DND-41 (cell line): ENCODE measurements at regions not wholly inside any gene's neighbourhood (a gene's known extent, or its start where the extent isn't known, plus 50 kb on each side); places are given as distances from the start of the nearest gene placed in this dataset.

ENCODE experiments used
- ATAC-seq: fragments of 200-7000 bp; cut with Tn5 transposase; 3 replicates; pipeline ENCODE4 v1.9.1; 2021; ENCODE audit warnings: low read depth; ENCODE audit not compliant: insufficient read depth
- DNase-seq: peaks from one replicate; pipeline ENCODE4 v3.0.0-alpha.2; 2020
- H2AFZ ChIP-seq: 2 replicates; pipeline ENCODE4 v1.6.0; 2012; ENCODE audit warnings: low read depth, low read length
- H3K27ac ChIP-seq: 2 replicates; pipeline ENCODE4 v1.5.1; 2012; ENCODE audit warnings: low read length, inconsistent platforms
- H3K27me3 ChIP-seq: fragments of 200-600 bp; sonication (generic); 2 replicates; pipeline ENCODE4 v1.6.0; 2012; ENCODE audit warnings: low read length, mild to moderate bottlenecking, inconsistent platforms; ENCODE audit not compliant: insufficient read depth, poor library complexity
- H3K36me3 ChIP-seq: 2 replicates; pipeline ENCODE4 v1.5.1; 2012; ENCODE audit warnings: low read length, inconsistent platforms; ENCODE audit not compliant: insufficient read depth
- H3K4me1 ChIP-seq: 2 replicates; pipeline ENCODE4 v1.5.1; 2012; ENCODE audit warnings: mild to moderate bottlenecking, low read length; ENCODE audit not compliant: insufficient read depth
- H3K4me2 ChIP-seq: 2 replicates; pipeline ENCODE4 v1.6.0; 2012; ENCODE audit warnings: mild to moderate bottlenecking, moderate library complexity, low read length, inconsistent platforms; ENCODE audit not compliant: insufficient read depth
- H3K4me3 ChIP-seq, 2 experiments: fragments of 200-600 bp in 1 of 2; shearing (Covaris generic) in 1 of 2; 2 replicates each; pipeline ENCODE4 v1.5.1; 2012 to 2016; ENCODE audit warnings: inconsistent platforms in 2 of 2, low read length in 2 of 2, mild to moderate bottlenecking in 2 of 2, low read depth in 1 of 2, moderate library complexity in 1 of 2
- H3K79me2 ChIP-seq: 2 replicates; pipeline ENCODE4 v1.6.0; 2012; ENCODE audit warnings: low read length, inconsistent platforms; ENCODE audit not compliant: insufficient read depth
- H3K9ac ChIP-seq: 2 replicates; pipeline ENCODE4 v1.6.0; 2012; ENCODE audit warnings: low read depth, mild to moderate bottlenecking, inconsistent platforms, low read length, moderate library complexity
- H3K9me3 ChIP-seq: 2 replicates; pipeline ENCODE4 v1.5.1; 2012; ENCODE audit warnings: low read length, moderate library complexity, mild to moderate bottlenecking, inconsistent platforms; ENCODE audit not compliant: insufficient read depth, severe bottlenecking
- H4K20me1 ChIP-seq: 2 replicates; pipeline ENCODE4 v1.6.0; 2012; ENCODE audit warnings: low read length; ENCODE audit not compliant: insufficient read depth
- EZH2 ChIP-seq: IDR thresholded peaks from 3 replicates; pipeline ENCODE4 v1.6.1; 2012; ENCODE audit warnings: borderline replicate concordance, low read depth, mild to moderate bottlenecking, moderate library complexity, low read length, inconsistent platforms; ENCODE audit not compliant: severe bottlenecking
- TF ChIP-seq, protein P1 (sequence below): IDR thresholded peaks from 2 replicates; pipeline ENCODE4 v1.5.1; 2012; ENCODE audit warnings: borderline replicate concordance, low read length, moderate library complexity, mild to moderate bottlenecking; ENCODE audit not compliant: poor library complexity, severe bottlenecking; ENCODE audit errors: extremely low read depth

DNA sequence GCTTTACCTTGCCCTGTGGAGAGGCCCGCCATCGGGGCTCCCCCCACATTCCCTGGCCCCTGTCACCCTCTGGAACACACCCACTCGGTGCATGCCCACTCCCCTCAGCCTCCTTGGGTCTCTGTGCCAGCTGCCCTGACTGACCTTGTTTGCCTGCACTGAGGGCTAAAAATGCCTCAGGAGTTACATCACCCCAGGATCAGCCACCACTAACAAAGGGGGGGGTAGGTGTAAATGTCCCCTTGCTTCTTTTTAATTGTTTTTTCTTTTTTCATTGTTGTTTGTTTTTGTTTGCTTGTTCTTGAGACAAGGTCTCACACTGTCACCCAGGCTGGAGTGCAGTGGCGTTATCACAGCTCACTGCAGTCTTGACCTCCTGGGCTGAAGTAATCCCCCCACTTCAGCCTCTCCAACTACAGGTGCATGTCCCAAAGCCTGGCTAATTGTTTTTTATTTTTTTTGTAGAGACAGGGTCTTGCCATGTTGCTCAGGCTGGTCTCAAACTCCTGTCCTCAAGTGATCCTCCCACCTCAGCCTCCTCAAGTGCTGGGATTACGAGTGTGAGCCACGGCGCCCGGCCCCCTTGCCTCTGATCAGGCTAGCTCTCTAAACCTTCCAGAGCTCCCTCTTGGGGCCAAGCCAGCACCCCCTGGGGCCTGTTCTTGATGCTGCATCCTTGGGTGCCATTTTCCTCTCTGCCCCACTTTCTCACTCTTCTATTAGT, 297.1 kb downstream of the UQCRFS1 start:
- DNase-seq (no peak), ATAC-seq (no peak)
- no peak for TF ChIP-seq EZH2
- TF ChIP-seq, protein P1, sequence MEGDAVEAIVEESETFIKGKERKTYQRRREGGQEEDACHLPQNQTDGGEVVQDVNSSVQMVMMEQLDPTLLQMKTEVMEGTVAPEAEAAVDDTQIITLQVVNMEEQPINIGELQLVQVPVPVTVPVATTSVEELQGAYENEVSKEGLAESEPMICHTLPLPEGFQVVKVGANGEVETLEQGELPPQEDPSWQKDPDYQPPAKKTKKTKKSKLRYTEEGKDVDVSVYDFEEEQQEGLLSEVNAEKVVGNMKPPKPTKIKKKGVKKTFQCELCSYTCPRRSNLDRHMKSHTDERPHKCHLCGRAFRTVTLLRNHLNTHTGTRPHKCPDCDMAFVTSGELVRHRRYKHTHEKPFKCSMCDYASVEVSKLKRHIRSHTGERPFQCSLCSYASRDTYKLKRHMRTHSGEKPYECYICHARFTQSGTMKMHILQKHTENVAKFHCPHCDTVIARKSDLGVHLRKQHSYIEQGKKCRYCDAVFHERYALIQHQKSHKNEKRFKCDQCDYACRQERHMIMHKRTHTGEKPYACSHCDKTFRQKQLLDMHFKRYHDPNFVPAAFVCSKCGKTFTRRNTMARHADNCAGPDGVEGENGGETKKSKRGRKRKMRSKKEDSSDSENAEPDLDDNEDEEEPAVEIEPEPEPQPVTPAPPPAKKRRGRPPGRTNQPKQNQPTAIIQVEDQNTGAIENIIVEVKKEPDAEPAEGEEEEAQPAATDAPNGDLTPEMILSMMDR: no peak
- H3K9ac ChIP-seq: no peak overlapping the region
- H3K9me3 ChIP-seq: no peaks in the 10 kb centered on the region
- no peaks in the 10 kb centered on the region for H3K4me1 ChIP-seq
- H3K4me2 ChIP-seq: no peak overlapping the region
- H3K27ac ChIP-seq: no peak overlapping the region
- H3K79me2 ChIP-seq: no peaks in the 10 kb centered on the region
- H3K27me3 ChIP-seq: peaks cover 32% of the 10 kb centered on the region
- H3K36me3 ChIP-seq: no peaks in the 10 kb centered on the region
- no peak overlapping the region for H2AFZ ChIP-seq
- H4K20me1 ChIP-seq: no peaks in the 10 kb centered on the region
- no peak overlapping the region for H3K4me3 ChIP-seq

DNA sequence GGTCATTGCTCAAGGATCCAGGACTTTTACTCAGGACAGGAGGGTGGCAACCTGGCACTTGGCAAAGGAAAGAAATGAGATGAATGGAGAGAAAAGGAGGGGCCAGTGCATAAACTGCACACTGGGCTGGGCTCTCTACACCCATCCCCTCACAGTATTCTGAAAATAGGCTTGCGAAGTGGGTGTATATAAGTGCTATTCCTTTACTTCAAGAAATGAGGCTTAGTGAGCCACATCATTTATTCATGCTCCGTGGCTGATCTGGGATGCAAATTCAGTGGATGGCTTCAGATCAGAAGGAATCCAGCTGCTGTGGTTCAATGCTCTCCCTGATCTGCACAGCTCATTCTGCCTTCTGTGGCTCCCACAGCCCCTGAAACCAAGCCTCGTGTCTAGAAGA, 297.7 kb downstream of the UQCRFS1 start:
- Histone ChIP-seq H3K4me1 (no peaks in the 10 kb centered on the region), H3K27me3 (peaks cover 26% of the 10 kb centered on the region), H4K20me1 (no peaks in the 10 kb centered on the region), H2AFZ (no peak overlapping the region), H3K9me3 (no peaks in the 10 kb centered on the region), H3K4me2 (no peak overlapping the region), H3K27ac (no peak overlapping the region), H3K36me3 (no peaks in the 10 kb centered on the region), H3K79me2 (no peaks in the 10 kb centered on the region), H3K4me3 (no peak overlapping the region), H3K9ac (no peak overlapping the region)
- ATAC-seq: no peak
- TF ChIP-seq, protein P1: no peak
- no peak for DNase-seq

DNA sequence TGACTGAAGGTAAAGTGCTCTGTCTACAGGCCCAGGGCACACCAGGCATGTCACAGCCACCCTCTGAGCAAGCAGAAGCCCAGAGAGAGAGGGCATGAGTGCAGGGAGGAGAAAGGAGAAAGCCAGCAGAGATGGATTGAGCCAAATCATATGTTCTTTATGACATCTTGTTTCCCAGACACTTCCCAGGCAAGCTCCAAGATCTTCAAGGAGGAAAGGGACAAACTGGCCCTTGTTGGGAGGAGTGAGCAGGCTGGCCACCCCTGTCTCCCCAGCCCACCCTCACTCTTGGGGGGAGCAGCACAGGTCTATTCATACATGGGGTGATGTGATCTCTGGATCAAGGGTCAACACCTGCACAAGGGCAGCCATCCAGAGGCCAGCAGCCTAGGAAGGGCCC, 298.8 kb downstream of the UQCRFS1 start:
- H3K4me1 ChIP-seq: no peaks in the 10 kb centered on the region
- TF ChIP-seq, protein P1: no peak
- TF ChIP-seq EZH2: no peak
- no peak overlapping the region for H3K4me2 ChIP-seq
- no peak overlapping the region for H3K9ac ChIP-seq
- no peaks in the 10 kb centered on the region for H3K36me3 ChIP-seq
- H3K27me3 ChIP-seq: peaks cover 28% of the 10 kb centered on the region
- no peak overlapping the region for H3K27ac ChIP-seq
- no peak for ATAC-seq
- H2AFZ ChIP-seq: no peak overlapping the region
- no peak for DNase-seq
- no peaks in the 10 kb centered on the region for H3K9me3 ChIP-seq
- no peaks in the 10 kb centered on the region for H3K79me2 ChIP-seq
- no peaks in the 10 kb centered on the region for H4K20me1 ChIP-seq
- no peak overlapping the region for H3K4me3 ChIP-seq

DNA sequence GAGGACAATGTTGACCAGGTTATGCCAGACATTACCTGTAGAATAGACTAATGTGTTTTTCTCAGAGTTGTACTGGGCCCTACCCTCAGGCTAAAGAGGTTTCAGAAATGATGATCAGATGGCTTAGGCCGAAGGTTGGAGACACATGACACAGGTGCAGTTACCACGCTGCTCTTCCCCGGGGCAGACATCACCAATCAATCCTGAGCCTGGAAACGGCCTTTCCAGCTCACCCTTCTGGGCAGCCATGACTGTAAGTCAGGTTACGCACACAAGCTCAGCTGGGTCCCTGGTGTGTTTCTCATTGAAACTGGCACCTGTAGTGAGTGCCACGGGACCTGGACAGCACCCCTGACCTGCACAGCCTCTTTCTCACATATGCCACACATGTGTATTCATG, 299.3 kb downstream of the UQCRFS1 start:
- ATAC-seq: no peak
- TF ChIP-seq, protein P1: no peak
- TF ChIP-seq EZH2: no peak

More for the DNA sequence above, 299.3 kb downstream of the UQCRFS1 start:
- Histone ChIP-seq H3K27ac (no peak overlapping the region), H3K36me3 (no peaks in the 10 kb centered on the region), H2AFZ (0 out of 2 replicates have a peak overlapping the region, but pooled peaks have one; percentile 5), H3K9ac (no peak overlapping the region), H3K4me3 (no peak overlapping the region), H3K4me2 (no peak overlapping the region), H3K27me3 (peaks cover 28% of the 10 kb centered on the region), H3K4me1 (no peaks in the 10 kb centered on the region), H3K79me2 (no peaks in the 10 kb centered on the region), H3K9me3 (no peaks in the 10 kb centered on the region), H4K20me1 (no peaks in the 10 kb centered on the region)
- no peak for DNase-seq
